Activated CD8-positive, alpha-beta T cell treated with anti-CD3 and anti-CD28 coated beads for 36 hours (primary cell): ENCODE measurements at regions not wholly inside any gene's neighbourhood (a gene's known extent, or its start where the extent isn't known, plus 50 kb on each side); places are given as distances from the start of the nearest gene placed in this dataset.

ENCODE experiments used
- ATAC-seq: fragments of 200-7000 bp; cut with Tn5 transposase; one replicate; pipeline ENCODE4 v1.10.0; 2021; ENCODE audit warnings: mild to moderate bottlenecking, moderate library complexity
- CTCF ChIA-PET: fragments of 350-600 bp; sonication (Branson Sonifier 250); formaldehyde crosslinking; loops from one replicate; lab custom pipeline; 2021; ENCODE audit warnings: antibody characterized with exemption; lab: Charles Lee
- POLR2A ChIA-PET: fragments of 350-600 bp; sonication (Branson Sonifier 250); formaldehyde crosslinking; loops from one replicate; lab custom pipeline; 2021; ENCODE audit warnings: antibody characterized with exemption; lab: Charles Lee
- DNase-seq: peaks from one replicate; pipeline ENCODE4 v3.0.0-alpha.2; 2020
- H3K27ac Mint-ChIP-seq: one replicate; pipeline ENCODE4 v1.8.0; 2021; ENCODE audit warnings: mild to moderate bottlenecking, mixed read lengths
- H3K27me3 Mint-ChIP-seq: one replicate; pipeline ENCODE4 v1.8.0; 2021; ENCODE audit warnings: mixed read lengths
- H3K36me3 Mint-ChIP-seq: one replicate; pipeline ENCODE4 v1.8.0; 2021; ENCODE audit warnings: low read depth, mixed read lengths
- H3K4me1 Mint-ChIP-seq: one replicate; pipeline ENCODE4 v1.8.0; 2021; ENCODE audit warnings: low read depth, mixed read lengths
- H3K4me3 Mint-ChIP-seq: one replicate; pipeline ENCODE4 v1.8.0; 2021; ENCODE audit warnings: mild to moderate bottlenecking, moderate library complexity, mixed read lengths
- H3K9me3 Mint-ChIP-seq: one replicate; pipeline ENCODE4 v1.8.0; 2021; ENCODE audit warnings: mixed read lengths
- CTCF ChIP-seq: fragments of 200-600 bp; IDR thresholded peaks from one replicate; pipeline ENCODE4 v1.8.0; 2022; ENCODE audit warnings: antibody characterized with exemption, mild to moderate bottlenecking
- intact Hi-C: fragments of 100-400 bp; cut with micrococcal nuclease; formaldehyde crosslinking; loops from one replicate; pipeline ENCODE4 v1.10.0; 2022

GRCh38 chr10:44511166-44511565, 126.3 kb upstream of the CXCL12 start:
- Mint-ChIP-seq H3K36me3 (no peaks in the 10 kb centered on the region), H3K4me1 (no peaks in the 10 kb centered on the region), H3K27me3 (no peaks in the 10 kb centered on the region), H3K9me3 (no peaks in the 10 kb centered on the region), H3K4me3 (no peak overlapping the region), H3K27ac (no peak overlapping the region)
- ChIA-PET POLR2A (no interaction called here), CTCF (no interaction called here)
- no peak for DNase-seq
- no peak for ATAC-seq
- no peak for TF ChIP-seq CTCF
- intact Hi-C loops = no loop called here

GRCh38 chr10:44511601-44512000, 126.7 kb upstream of the CXCL12 start:
- ChIA-PET CTCF (no interaction called here), POLR2A (no interaction called here)
- H3K27me3 Mint-ChIP-seq = no peaks in the 10 kb centered on the region
- H3K27ac Mint-ChIP-seq = no peak overlapping the region
- no peak for ATAC-seq
- no peaks in the 10 kb centered on the region for H3K4me1 Mint-ChIP-seq
- H3K36me3 Mint-ChIP-seq = no peaks in the 10 kb centered on the region
- intact Hi-C loops = no loop called here
- no peak overlapping the region for H3K4me3 Mint-ChIP-seq
- no peak for DNase-seq
- no peak for TF ChIP-seq CTCF
- H3K9me3 Mint-ChIP-seq = no peaks in the 10 kb centered on the region

- H3K4me1 Mint-ChIP-seq = no peaks in the 10 kb centered on the region
- ChIA-PET CTCF (no interaction called here), POLR2A (no interaction called here)
- no peaks in the 10 kb centered on the region for H3K9me3 Mint-ChIP-seq
- no peak overlapping the region for H3K4me3 Mint-ChIP-seq
- H3K36me3 Mint-ChIP-seq = no peaks in the 10 kb centered on the region
- H3K27ac Mint-ChIP-seq = no peak overlapping the region
- ATAC-seq (no peak), DNase-seq (no peak)
- intact Hi-C loops = no loop called here
- H3K27me3 Mint-ChIP-seq = no peaks in the 10 kb centered on the region
- TF ChIP-seq CTCF = no peak
These were observed 127.6 kb upstream of the CXCL12 start for GRCh38 chr10:44512431-44513022.

GRCh38 chr10:44513591-44513990, 128.7 kb upstream of the CXCL12 start:
- no peak for TF ChIP-seq CTCF
- no peak for ATAC-seq
- Mint-ChIP-seq H3K4me3 (no peak overlapping the region), H3K4me1 (no peaks in the 10 kb centered on the region), H3K27me3 (no peaks in the 10 kb centered on the region), H3K9me3 (no peaks in the 10 kb centered on the region), H3K27ac (no peak overlapping the region), H3K36me3 (no peaks in the 10 kb centered on the region)
- DNase-seq = no peak
- ChIA-PET CTCF (no interaction called here), POLR2A (no interaction called here)
- intact Hi-C loops = no loop called here

GRCh38 chr10:44516891-44517290, 132.0 kb upstream of the CXCL12 start:
- ATAC-seq (no peak), DNase-seq (no peak)
- Mint-ChIP-seq H3K36me3 (no peaks in the 10 kb centered on the region), H3K4me3 (no peak overlapping the region), H3K9me3 (no peaks in the 10 kb centered on the region), H3K27ac (no peak overlapping the region), H3K27me3 (no peaks in the 10 kb centered on the region), H3K4me1 (no peaks in the 10 kb centered on the region)
- ChIA-PET POLR2A (no interaction called here), CTCF (no interaction called here)
- TF ChIP-seq CTCF = no peak
- intact Hi-C loops = no loop called here
